ENCODE measurements at regions not wholly inside any gene's neighbourhood (a gene's known extent, or its start where the extent isn't known, plus 50 kb on each side); places are given as distances from the start of the nearest gene placed in this dataset.

DNA sequence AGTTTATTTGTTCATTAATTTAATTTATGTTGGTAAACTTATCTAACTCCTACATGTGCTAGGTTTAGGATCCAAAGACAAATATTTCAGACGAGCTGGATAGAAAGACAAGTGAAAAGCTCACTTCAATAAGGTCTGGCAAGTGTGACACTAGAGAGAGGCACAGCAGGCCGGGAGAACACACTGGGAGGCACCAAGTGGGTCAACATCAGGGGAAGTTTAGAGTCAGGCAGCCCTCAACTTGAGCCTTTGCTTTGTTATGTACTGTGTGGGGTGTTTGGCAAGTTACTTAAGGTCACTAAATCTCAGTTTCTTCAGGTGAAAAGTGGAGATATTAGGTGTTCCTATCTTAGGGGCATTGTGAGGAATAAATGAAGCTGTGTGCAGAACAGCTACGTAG lies 214.4 kb downstream of the PCSK1 start:
- Histone ChIP-seq H3K27ac (ENCODE audit: low read depth, low read length) (no peak overlapping the region), H3K79me2 (ENCODE audit: insufficient read depth, low read length) (no peaks in the 10 kb centered on the region), H3K9me2 (ENCODE audit: insufficient read depth) (no peaks in the 10 kb centered on the region), H3K27me3 (ENCODE audit: insufficient read depth, low read length) (no peaks in the 10 kb centered on the region), H3K9ac (ENCODE audit: low read length) (no peak overlapping the region), H4K20me1 (ENCODE audit: insufficient read depth) (no peaks in the 10 kb centered on the region), H3K9me3 (ENCODE audit: control insufficient read depth in 1 of 2, insufficient read depth in 1 of 2, low read depth in 1 of 2, low read length in 2 of 2) (no peaks in the 10 kb centered on the region), H3K36me3 (ENCODE audit: control insufficient read depth in 1 of 2, insufficient read depth in 2 of 2, low read length in 2 of 2) (no peaks in the 10 kb centered on the region), H3K4me1 (ENCODE audit: control insufficient read depth in 1 of 2, insufficient read depth in 2 of 2, low read length in 2 of 2) (no peaks in the 10 kb centered on the region), H3K4me3 (replicated peaks in 1 of 2; ENCODE audit: low read depth in 1 of 2, low read length in 2 of 2) (no peak overlapping the region), H3K4me2 (ENCODE audit: low read length) (no peak overlapping the region), H2AFZ (ENCODE audit: low read depth, low read length, poor library complexity, severe bottlenecking) (no peak overlapping the region)
- RAD21 ChIA-PET (ENCODE audit: low non-redundant PET in 1 of 2, low total read pairs in 2 of 2, uncharacterized antibody in 2 of 2, unreplicated experiment in 2 of 2), result no interaction called here
- intact Hi-C loops (cut with micrococcal nuclease), result no loop called here
- TF ChIP-seq ZNF274 (IDR thresholded peaks at IDR 0.05; ENCODE audit: low read depth, low read length), result no peak
- no peak for TF ChIP-seq TCF7L2 (IDR thresholded peaks at IDR 0.05; ENCODE audit: borderline replicate concordance, extremely low read depth, insufficient read depth, insufficient read length)
- no peak for TF ChIP-seq JUND (IDR thresholded peaks at IDR 0.05)
- no peak for TF ChIP-seq SRF (IDR thresholded peaks at IDR 0.05; ENCODE audit: low read depth)
- no peak for TF ChIP-seq FOSL1 (IDR thresholded peaks at IDR 0.05; ENCODE audit: low read depth)
- no peak for TF ChIP-seq YY1 (IDR thresholded peaks at IDR 0.05; ENCODE audit: extremely low read depth, insufficient replicate concordance, low read depth, low read length)
- TF ChIP-seq, protein P1, sequence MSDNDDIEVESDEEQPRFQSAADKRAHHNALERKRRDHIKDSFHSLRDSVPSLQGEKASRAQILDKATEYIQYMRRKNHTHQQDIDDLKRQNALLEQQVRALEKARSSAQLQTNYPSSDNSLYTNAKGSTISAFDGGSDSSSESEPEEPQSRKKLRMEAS (IDR thresholded peaks at IDR 0.05), result no peak
- no peak for TF ChIP-seq POLR2AphosphoS5 (IDR thresholded peaks at IDR 0.05; ENCODE audit: low read depth, low read length)
- TF ChIP-seq EZH2 (IDR thresholded peaks at IDR 0.05), result no peak
- TF ChIP-seq CBX3 (IDR thresholded peaks at IDR 0.05; ENCODE audit: low read depth), result no peak
- TF ChIP-seq EGR1 (IDR thresholded peaks at IDR 0.05; ENCODE audit: low read depth), result no peak
- TF ChIP-seq, protein P2, sequence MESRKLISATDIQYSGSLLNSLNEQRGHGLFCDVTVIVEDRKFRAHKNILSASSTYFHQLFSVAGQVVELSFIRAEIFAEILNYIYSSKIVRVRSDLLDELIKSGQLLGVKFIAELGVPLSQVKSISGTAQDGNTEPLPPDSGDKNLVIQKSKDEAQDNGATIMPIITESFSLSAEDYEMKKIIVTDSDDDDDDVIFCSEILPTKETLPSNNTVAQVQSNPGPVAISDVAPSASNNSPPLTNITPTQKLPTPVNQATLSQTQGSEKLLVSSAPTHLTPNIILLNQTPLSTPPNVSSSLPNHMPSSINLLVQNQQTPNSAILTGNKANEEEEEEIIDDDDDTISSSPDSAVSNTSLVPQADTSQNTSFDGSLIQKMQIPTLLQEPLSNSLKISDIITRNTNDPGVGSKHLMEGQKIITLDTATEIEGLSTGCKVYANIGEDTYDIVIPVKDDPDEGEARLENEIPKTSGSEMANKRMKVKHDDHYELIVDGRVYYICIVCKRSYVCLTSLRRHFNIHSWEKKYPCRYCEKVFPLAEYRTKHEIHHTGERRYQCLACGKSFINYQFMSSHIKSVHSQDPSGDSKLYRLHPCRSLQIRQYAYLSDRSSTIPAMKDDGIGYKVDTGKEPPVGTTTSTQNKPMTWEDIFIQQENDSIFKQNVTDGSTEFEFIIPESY (IDR thresholded peaks at IDR 0.05; ENCODE audit: extremely low read depth, insufficient replicate concordance, low read length), result no peak
- TF ChIP-seq ZFX (IDR thresholded peaks at IDR 0.05), result no peak
- no peak for TF ChIP-seq EZH2phosphoT487 (IDR thresholded peaks at IDR 0.05; ENCODE audit: borderline replicate concordance)
- POLR2A ChIA-PET, result no interaction called here
- CTCF ChIA-PET, result no interaction called here
- no peak for DNase-seq (ENCODE audit: low read depth, low spot score)
- no peak for ATAC-seq
- no TSS peak for BruUV-seq (replicated peaks)

Data from HCT116 (cell line).